ENCODE measurements at regions not wholly inside any gene's neighbourhood (a gene's known extent, or its start where the extent isn't known, plus 50 kb on each side); places are given as distances from the start of the nearest gene placed in this dataset.

GRCh38 chr5:92525131-92525530 is 1055.9 kb downstream of the NR2F1-AS1 start:
- WGBS (ENCODE audit: insufficient coverage), result no CpG with 5 or more reads among the region's 2 CpGs
- ChIA-PET POLR2A (no interaction called here), CTCF (no interaction called here)
- no peak for DNase-seq
- H3K27me3 ChIP-seq (replicated peaks in 1 of 4; ENCODE audit: control extremely low read depth in 1 of 4, control insufficient read depth in 3 of 4, insufficient read depth in 4 of 4, low read length in 3 of 4), result no peaks in the 10 kb centered on the region
- H3K9me3 Mint-ChIP-seq (ENCODE audit: insufficient read depth), result no peaks in the 10 kb centered on the region
- H3K9ac ChIP-seq (ENCODE audit: low read length), result no peak overlapping the region
- no peak overlapping the region for H3K4me3 ChIP-seq (ENCODE audit: control extremely low read depth in 1 of 5, extremely low read depth in 1 of 5, insufficient read depth in 1 of 5, low read depth in 2 of 5, low read length in 4 of 5)
- no peaks in the 10 kb centered on the region for H3K9me3 ChIP-seq (ENCODE audit: control extremely low read depth in 1 of 3, control insufficient read depth in 2 of 3, insufficient read depth in 1 of 3, low read length in 2 of 3)
- H3K4me1 ChIP-seq (ENCODE audit: control insufficient read depth in 2 of 2, insufficient read depth in 2 of 2, low read length in 2 of 2), result no peaks in the 10 kb centered on the region
- H3K79me2 ChIP-seq (ENCODE audit: control insufficient read depth, insufficient read depth, low read length), result no peaks in the 10 kb centered on the region
- no peak for TF ChIP-seq CTCF (IDR thresholded peaks at IDR 0.05)
- TF ChIP-seq EZH2 (IDR thresholded peaks at IDR 0.05; ENCODE audit: borderline replicate concordance, insufficient read depth, low read depth, low read length, poor library complexity, severe bottlenecking), result no peak
- H3K4me2 ChIP-seq (replicated peaks; ENCODE audit: low read depth, low read length, poor library complexity, severe bottlenecking), result no peak overlapping the region
- intact Hi-C loops (cut with micrococcal nuclease), result no loop called here
- no peak for ATAC-seq (ENCODE audit: low read depth)
- H3K27ac ChIP-seq (ENCODE audit: low read length in 2 of 2), result no peak overlapping the region
- no peaks in the 10 kb centered on the region for H3K27me3 Mint-ChIP-seq
- H3K4me1 Mint-ChIP-seq, result no peaks in the 10 kb centered on the region
- no peak overlapping the region for H3K4me3 Mint-ChIP-seq
- H3K27ac Mint-ChIP-seq, result no peak overlapping the region
- no peaks in the 10 kb centered on the region for H3K36me3 ChIP-seq (replicated peaks in 1 of 2; ENCODE audit: control extremely low read depth in 1 of 2, control insufficient read depth in 1 of 2, extremely low read depth in 1 of 2, insufficient read depth in 2 of 2, low read length in 1 of 2)
- H2AFZ ChIP-seq (ENCODE audit: insufficient read depth, low read depth, low read length, poor library complexity, severe bottlenecking), result no peak overlapping the region
- no peaks in the 10 kb centered on the region for H4K20me1 ChIP-seq (ENCODE audit: control insufficient read depth, insufficient read depth, low read length, poor library complexity, severe bottlenecking)

- POLR2A ChIA-PET, result no interaction called here
- Histone ChIP-seq H3K9ac (ENCODE audit: low read length) (no peak overlapping the region), H3K4me2 (replicated peaks; ENCODE audit: low read depth, low read length, poor library complexity, severe bottlenecking) (no peak overlapping the region), H3K36me3 (replicated peaks in 1 of 2; ENCODE audit: control extremely low read depth in 1 of 2, control insufficient read depth in 1 of 2, extremely low read depth in 1 of 2, insufficient read depth in 2 of 2, low read length in 1 of 2) (no peaks in the 10 kb centered on the region), H3K27me3 (replicated peaks in 1 of 4; ENCODE audit: control extremely low read depth in 1 of 4, control insufficient read depth in 3 of 4, insufficient read depth in 4 of 4, low read length in 3 of 4) (no peaks in the 10 kb centered on the region), H3K27ac (ENCODE audit: low read length in 2 of 2) (no peak overlapping the region), H3K4me3 (ENCODE audit: control extremely low read depth in 1 of 5, extremely low read depth in 1 of 5, insufficient read depth in 1 of 5, low read depth in 2 of 5, low read length in 4 of 5) (no peak overlapping the region), H3K9me3 (ENCODE audit: control extremely low read depth in 1 of 3, control insufficient read depth in 2 of 3, insufficient read depth in 1 of 3, low read length in 2 of 3) (peaks cover 0 to 2% (median 0%) of the 10 kb centered on the region in 3 donors), H4K20me1 (ENCODE audit: control insufficient read depth, insufficient read depth, low read length, poor library complexity, severe bottlenecking) (no peaks in the 10 kb centered on the region), H3K4me1 (ENCODE audit: control insufficient read depth in 2 of 2, insufficient read depth in 2 of 2, low read length in 2 of 2) (no peaks in the 10 kb centered on the region), H2AFZ (ENCODE audit: insufficient read depth, low read depth, low read length, poor library complexity, severe bottlenecking) (no peak overlapping the region), H3K79me2 (ENCODE audit: control insufficient read depth, insufficient read depth, low read length) (no peaks in the 10 kb centered on the region)
- no peak overlapping the region for H3K4me3 Mint-ChIP-seq
- no peak for TF ChIP-seq EZH2 (IDR thresholded peaks at IDR 0.05; ENCODE audit: borderline replicate concordance, insufficient read depth, low read depth, low read length, poor library complexity, severe bottlenecking)
- TF ChIP-seq CTCF (IDR thresholded peaks at IDR 0.05), result no peak
- no peaks in the 10 kb centered on the region for H3K27me3 Mint-ChIP-seq
- CTCF ChIA-PET, result no interaction called here
- H3K27ac Mint-ChIP-seq, result no peak overlapping the region
- WGBS (ENCODE audit: insufficient coverage), result no CpG with 5 or more reads among the region's 3 CpGs
- peaks cover 2% of the 10 kb centered on the region for H3K9me3 Mint-ChIP-seq (ENCODE audit: insufficient read depth)
- ATAC-seq (ENCODE audit: low read depth) (no peak), DNase-seq (no peak)
- H3K4me1 Mint-ChIP-seq, result no peaks in the 10 kb centered on the region
- intact Hi-C loops (cut with micrococcal nuclease), result no loop called here
Observed at GRCh38 chr5:92519811-92520632, 1061.0 kb downstream of the NR2F1-AS1 start.

Data from B cell (primary cell).